ENCODE measurements at regions not wholly inside any gene's neighbourhood (a gene's known extent, or its start where the extent isn't known, plus 50 kb on each side); places are given as distances from the start of the nearest gene placed in this dataset.

GRCh38 chr6:48837744-48838143, 625.3 kb downstream of the MMUT start:
- Histone ChIP-seq H3K4me3 (no peak overlapping the region), H3K27ac (no peak overlapping the region), H3K9me3 (peaks cover 0 to 22% (median 0%) of the 10 kb centered on the region in 3 donors), H3K36me3 (no peaks in the 10 kb centered on the region), H3K27me3 (no peaks in the 10 kb centered on the region), H3K4me1 (no peaks in the 10 kb centered on the region)
- WGBS, 2 donors (ENCODE audit: low coverage in 1 of 2), result 67 to 80% methylated on average over 1 to 3 of the region's 3 CpGs
- ATAC-seq, result no peak
- no peak for TF ChIP-seq POLR2A (IDR thresholded peaks at IDR 0.05)

GRCh38 chr6:48835421-48835958, 627.6 kb downstream of the MMUT start:
- WGBS, 2 donors (ENCODE audit: low coverage in 1 of 2), result 9 to 39% methylated on average over 1 to 2 of the region's 2 CpGs
- TF ChIP-seq, protein P1, sequence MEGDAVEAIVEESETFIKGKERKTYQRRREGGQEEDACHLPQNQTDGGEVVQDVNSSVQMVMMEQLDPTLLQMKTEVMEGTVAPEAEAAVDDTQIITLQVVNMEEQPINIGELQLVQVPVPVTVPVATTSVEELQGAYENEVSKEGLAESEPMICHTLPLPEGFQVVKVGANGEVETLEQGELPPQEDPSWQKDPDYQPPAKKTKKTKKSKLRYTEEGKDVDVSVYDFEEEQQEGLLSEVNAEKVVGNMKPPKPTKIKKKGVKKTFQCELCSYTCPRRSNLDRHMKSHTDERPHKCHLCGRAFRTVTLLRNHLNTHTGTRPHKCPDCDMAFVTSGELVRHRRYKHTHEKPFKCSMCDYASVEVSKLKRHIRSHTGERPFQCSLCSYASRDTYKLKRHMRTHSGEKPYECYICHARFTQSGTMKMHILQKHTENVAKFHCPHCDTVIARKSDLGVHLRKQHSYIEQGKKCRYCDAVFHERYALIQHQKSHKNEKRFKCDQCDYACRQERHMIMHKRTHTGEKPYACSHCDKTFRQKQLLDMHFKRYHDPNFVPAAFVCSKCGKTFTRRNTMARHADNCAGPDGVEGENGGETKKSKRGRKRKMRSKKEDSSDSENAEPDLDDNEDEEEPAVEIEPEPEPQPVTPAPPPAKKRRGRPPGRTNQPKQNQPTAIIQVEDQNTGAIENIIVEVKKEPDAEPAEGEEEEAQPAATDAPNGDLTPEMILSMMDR (IDR thresholded peaks at IDR 0.05), result no peak
- no peak for TF ChIP-seq POLR2AphosphoS5 (IDR thresholded peaks at IDR 0.05)
- no peak for TF ChIP-seq EP300 (IDR thresholded peaks at IDR 0.05)
- TF ChIP-seq POLR2A (IDR thresholded peaks at IDR 0.05), result no peak
- ATAC-seq, result no peak

GRCh38 chr6:48834706-48835105, 628.3 kb downstream of the MMUT start:
- Histone ChIP-seq H3K4me1 (no peaks in the 10 kb centered on the region), H3K9me3 (no peaks in the 10 kb centered on the region), H3K27ac (no peak overlapping the region), H3K27me3 (no peaks in the 10 kb centered on the region), H3K4me3 (no peak overlapping the region), H3K36me3 (no peaks in the 10 kb centered on the region)
- TF ChIP-seq EP300 (IDR thresholded peaks at IDR 0.05) (no peak), POLR2A (IDR thresholded peaks at IDR 0.05) (no peak), POLR2AphosphoS5 (IDR thresholded peaks at IDR 0.05) (no peak)
- TF ChIP-seq, protein P1 (IDR thresholded peaks at IDR 0.05), result no peak
- ATAC-seq, result no peak

More at GRCh38 chr6:48835421-48835958, 627.6 kb downstream of the MMUT start:
- no peak overlapping the region for H3K4me3 ChIP-seq
- no peak overlapping the region for H3K27ac ChIP-seq
- H3K27me3 ChIP-seq, result no peaks in the 10 kb centered on the region
- no peaks in the 10 kb centered on the region for H3K4me1 ChIP-seq
- peaks cover 0 to 3% (median 0%) of the 10 kb centered on the region in 3 donors for H3K9me3 ChIP-seq
- no peaks in the 10 kb centered on the region for H3K36me3 ChIP-seq

DNA sequence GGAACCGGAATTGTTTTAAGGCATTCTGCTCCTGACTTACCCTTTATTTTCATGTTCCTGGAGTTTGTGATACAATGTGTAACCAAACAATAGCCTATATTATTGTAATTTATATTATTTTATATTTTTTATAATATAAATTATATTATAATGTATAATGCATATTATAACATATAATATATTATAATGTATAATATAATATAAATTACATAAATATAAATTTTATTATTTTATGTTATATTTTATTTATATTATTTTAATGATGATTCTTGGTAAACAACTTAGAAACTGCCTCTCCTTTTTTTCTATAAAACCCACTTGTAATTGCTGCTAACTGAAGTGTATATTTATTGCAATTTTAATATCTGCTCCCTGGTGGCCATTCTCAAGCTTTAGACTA, 629.1 kb downstream of the MMUT start:
- ATAC-seq, result no peak
- Histone ChIP-seq H3K9me3 (no peaks in the 10 kb centered on the region), H3K27me3 (no peaks in the 10 kb centered on the region), H3K4me1 (no peaks in the 10 kb centered on the region), H3K4me3 (no peak overlapping the region), H3K27ac (no peak overlapping the region), H3K36me3 (no peaks in the 10 kb centered on the region)
- WGBS, 2 donors (ENCODE audit: low coverage in 1 of 2), result 85 to 100% methylated on average over 1 of the region's 1 CpG
- TF ChIP-seq EP300 (IDR thresholded peaks at IDR 0.05), result no peak
- no peak for TF ChIP-seq POLR2A (IDR thresholded peaks at IDR 0.05)
- TF ChIP-seq POLR2AphosphoS5 (IDR thresholded peaks at IDR 0.05), result no peak
- TF ChIP-seq, protein P1 (IDR thresholded peaks at IDR 0.05), result no peak

DNA sequence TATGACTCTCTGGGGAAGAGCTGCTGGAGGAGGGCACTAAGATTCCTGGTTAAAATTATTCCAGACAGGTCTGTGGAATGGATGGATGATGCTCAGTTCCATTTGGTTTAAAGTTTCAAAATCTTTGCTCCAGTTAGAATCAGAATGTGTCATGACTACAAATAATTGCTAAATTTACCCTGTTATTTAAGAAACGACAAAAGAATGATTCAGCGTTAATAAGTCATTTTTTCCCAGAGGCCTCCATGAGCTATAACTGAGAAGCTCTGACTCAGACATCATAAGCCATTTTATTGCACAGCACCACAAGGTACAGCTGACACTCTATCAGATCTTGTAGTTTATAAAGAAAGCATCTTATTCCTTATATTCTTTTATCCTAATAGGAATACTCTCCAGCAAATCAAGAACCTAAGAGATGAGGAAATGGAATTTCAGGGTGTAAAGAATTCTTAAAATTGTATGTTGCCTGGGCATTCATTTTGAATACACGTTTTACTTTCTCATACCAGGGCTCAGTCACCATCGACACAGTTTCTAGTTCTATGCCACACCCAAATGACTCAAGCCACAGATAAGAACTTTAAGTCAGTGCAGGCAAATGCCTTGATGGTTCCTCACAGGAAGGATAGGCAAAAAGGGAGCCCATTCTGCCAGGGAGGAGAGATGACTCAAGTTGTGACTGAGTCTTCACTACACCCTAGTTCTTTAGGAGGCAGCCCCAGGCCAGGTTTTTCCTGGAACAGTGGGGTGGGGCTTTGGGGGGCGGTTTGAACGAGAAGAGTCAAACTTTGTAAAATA, 636.0 kb downstream of the MMUT start:
- TF ChIP-seq, protein P1 (IDR thresholded peaks at IDR 0.05), result no peak
- 42 to 68% methylated on average over 4 to 6 of the region's 6 CpGs for WGBS, 2 donors (ENCODE audit: low coverage in 1 of 2)
- no peak overlapping the region for H3K4me3 ChIP-seq
- H3K4me1 ChIP-seq, result no peaks in the 10 kb centered on the region
- ATAC-seq, result peak; percentile 83
- H3K36me3 ChIP-seq, result no peaks in the 10 kb centered on the region
- H3K27ac ChIP-seq, result peak overlapping the region in 1 of 4 donors; percentile 21
- no peaks in the 10 kb centered on the region for H3K9me3 ChIP-seq
- H3K27me3 ChIP-seq, result no peaks in the 10 kb centered on the region

Data from gastroesophageal sphincter (tissue), 4 donors.